H7 (cell line): ENCODE measurements at regions not wholly inside any gene's neighbourhood (a gene's known extent, or its start where the extent isn't known, plus 50 kb on each side); places are given as distances from the start of the nearest gene placed in this dataset.
"Not testable (repeated sequence)": the region's sequence is repeated elsewhere in the genome, so short reads cannot be mapped to it uniquely, and the experiment has no call there.

Experiments
- DNase-seq: peaks from one replicate; pipeline ENCODE4 v3.0.0; 2012
- H3K27me3 ChIP-seq: 2 replicates; pipeline ENCODE4 v1.6.0; 2011; ENCODE audit warnings: mild to moderate bottlenecking, low read length; ENCODE audit not compliant: control insufficient read depth, insufficient read depth
- H3K36me3 ChIP-seq: replicated peaks from 2 replicates; pipeline ENCODE4 v1.5.1; 2011; ENCODE audit warnings: low read length; ENCODE audit not compliant: control insufficient read depth, insufficient read depth
- H3K4me3 ChIP-seq: 2 replicates; pipeline ENCODE4 v1.5.1; 2011; ENCODE audit warnings: low read depth, mild to moderate bottlenecking, control low read depth, low read length, moderate library complexity; ENCODE audit not compliant: insufficient read depth

- no peak overlapping the region for H3K4me3 ChIP-seq
- no peaks in the 10 kb centered on the region for H3K27me3 ChIP-seq
- no peaks in the 10 kb centered on the region for H3K36me3 ChIP-seq
- no peak for DNase-seq
Measured at GRCh38 chr14:61602003-61602732, 93.1 kb upstream of the HIF1A start.

GRCh38 chr14:61602733-61603077 is 92.6 kb upstream of the HIF1A start:
- Histone ChIP-seq H3K36me3 (no peaks in the 10 kb centered on the region), H3K4me3 (no peak overlapping the region), H3K27me3 (no peaks in the 10 kb centered on the region)
- no peak for DNase-seq

DNA sequence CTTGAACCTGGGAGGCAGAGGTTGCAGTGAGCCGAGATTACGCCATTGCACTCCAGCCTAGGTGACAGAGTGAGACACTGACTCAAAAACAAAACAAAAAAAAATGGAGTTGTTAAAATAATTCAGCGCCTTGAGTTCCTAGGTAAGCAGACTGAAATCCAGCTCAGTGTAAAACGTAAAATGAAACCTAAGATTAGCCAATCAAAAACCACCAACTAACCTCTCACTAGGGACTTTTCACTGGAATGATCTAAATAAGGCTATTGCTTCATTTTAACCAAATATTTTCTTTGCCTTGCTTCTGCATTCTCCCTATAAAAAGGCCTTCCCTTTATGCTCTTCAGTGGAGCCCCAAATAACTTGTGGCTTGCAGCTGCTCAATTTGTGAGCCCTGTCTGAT is 91.6 kb upstream of the HIF1A start:
- H3K36me3 ChIP-seq, result no peaks in the 10 kb centered on the region
- no peak overlapping the region for H3K4me3 ChIP-seq
- H3K27me3 ChIP-seq, result no peaks in the 10 kb centered on the region
- no peak for DNase-seq

DNA sequence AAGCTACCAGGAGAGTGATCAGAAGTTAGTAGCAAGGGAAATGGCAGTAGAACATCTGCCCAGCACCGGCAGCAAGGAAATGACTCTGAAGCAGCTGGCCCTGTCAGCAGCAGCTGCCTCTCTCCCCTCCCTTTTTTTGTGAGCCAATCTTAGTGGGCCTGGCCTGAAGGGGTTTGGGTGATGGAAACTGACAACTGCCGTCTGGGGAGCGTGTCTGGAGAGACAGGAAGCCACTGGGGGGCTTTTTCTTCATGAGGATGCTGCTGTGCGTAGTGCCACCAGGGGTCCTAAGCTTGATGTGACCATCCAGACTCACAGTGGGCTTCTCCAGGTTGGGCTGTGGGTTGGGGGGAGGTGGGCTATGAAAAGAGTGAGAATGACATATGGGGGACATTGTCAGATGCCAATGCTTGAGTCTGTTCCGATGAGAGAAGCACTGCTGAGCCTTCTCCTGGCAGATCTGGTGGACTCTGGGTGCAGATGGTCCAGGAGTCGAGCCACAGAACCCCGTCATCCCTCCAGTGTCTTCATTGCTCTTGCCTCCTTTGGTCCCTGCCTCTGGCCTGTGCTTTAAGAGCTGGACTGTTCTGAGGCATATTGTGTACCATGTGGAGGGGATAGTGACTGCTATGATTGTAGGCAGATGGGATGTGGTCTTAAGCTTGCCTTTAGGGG is 87.6 kb upstream of the HIF1A start:
- no peaks in the 10 kb centered on the region for H3K27me3 ChIP-seq
- no peaks in the 10 kb centered on the region for H3K36me3 ChIP-seq
- H3K4me3 ChIP-seq, result no peak overlapping the region
- no peak for DNase-seq

- Histone ChIP-seq H3K27me3 (no peaks in the 10 kb centered on the region), H3K36me3 (no peaks in the 10 kb centered on the region), H3K4me3 (no peak overlapping the region)
- no peak for DNase-seq
Measured at GRCh38 chr14:61608245-61609165, 86.8 kb upstream of the HIF1A start.

- DNase-seq, result peak; percentile 39
- no peaks in the 10 kb centered on the region for H3K27me3 ChIP-seq
- H3K4me3 ChIP-seq, result no peak overlapping the region
- no peaks in the 10 kb centered on the region for H3K36me3 ChIP-seq
Measured at GRCh38 chr14:61609191-61609843, 86.0 kb upstream of the HIF1A start.

- no peak for DNase-seq
- no peaks in the 10 kb centered on the region for H3K27me3 ChIP-seq
- no peak overlapping the region for H3K4me3 ChIP-seq
- H3K36me3 ChIP-seq, result no peaks in the 10 kb centered on the region
Measured at GRCh38 chr14:61609884-61610283, 85.4 kb upstream of the HIF1A start.

- DNase-seq, result no peak
Measured at GRCh38 chr14:61610900-61611299, 84.4 kb upstream of the HIF1A start.

GRCh38 chr14:61611880-61612630 is 83.3 kb upstream of the HIF1A start:
- H3K27me3 ChIP-seq, result no peaks in the 10 kb centered on the region
- no peak overlapping the region for H3K4me3 ChIP-seq
- no peak for DNase-seq
- H3K36me3 ChIP-seq, result no peaks in the 10 kb centered on the region

More at GRCh38 chr14:61610900-61611299, 84.4 kb upstream of the HIF1A start:
- H3K4me3 ChIP-seq, result no peak overlapping the region
- H3K36me3 ChIP-seq, result no peaks in the 10 kb centered on the region
- H3K27me3 ChIP-seq, result no peaks in the 10 kb centered on the region

GRCh38 chr14:61613006-61613405 is 82.3 kb upstream of the HIF1A start:
- DNase-seq, H3K27me3 ChIP-seq, H3K36me3 ChIP-seq, H3K4me3 ChIP-seq: not testable (repeated sequence)

DNA sequence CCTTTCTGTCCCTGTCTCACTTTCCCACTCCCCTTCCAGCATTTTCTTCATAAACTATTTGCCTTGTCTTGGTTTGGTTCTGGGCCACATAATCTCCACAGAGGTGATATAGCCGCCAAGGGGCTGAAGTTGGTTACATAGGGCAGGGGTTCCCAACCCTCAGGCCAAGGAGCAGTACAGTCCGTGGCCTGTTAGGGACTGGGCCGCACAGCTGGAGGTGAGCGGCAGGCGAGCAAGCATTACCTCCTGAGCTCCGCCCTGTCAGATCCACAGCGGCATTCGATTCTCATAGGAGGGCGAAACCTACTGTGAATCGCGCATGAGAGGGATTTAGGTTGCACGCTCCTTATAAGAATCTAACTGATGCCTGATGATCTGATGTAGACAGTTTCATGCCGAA is 80.6 kb upstream of the HIF1A start:
- no peaks in the 10 kb centered on the region for H3K36me3 ChIP-seq
- no peak overlapping the region for H3K4me3 ChIP-seq
- no peaks in the 10 kb centered on the region for H3K27me3 ChIP-seq

GRCh38 chr14:61615743-61616523 is 79.4 kb upstream of the HIF1A start:
- Histone ChIP-seq H3K27me3 (no peaks in the 10 kb centered on the region), H3K36me3 (no peaks in the 10 kb centered on the region), H3K4me3 (no peak overlapping the region)
- peak; percentile 27 for DNase-seq

More for the DNA sequence above, 80.6 kb upstream of the HIF1A start:
- no peak for DNase-seq

- no peaks in the 10 kb centered on the region for H3K36me3 ChIP-seq
- H3K27me3 ChIP-seq, result no peaks in the 10 kb centered on the region
- DNase-seq, result no peak
- no peak overlapping the region for H3K4me3 ChIP-seq
Measured at GRCh38 chr14:61616524-61617185, 78.7 kb upstream of the HIF1A start.
